ENCODE measurements at regions not wholly inside any gene's neighbourhood (a gene's known extent, or its start where the extent isn't known, plus 50 kb on each side); places are given as distances from the start of the nearest gene placed in this dataset.

DNA sequence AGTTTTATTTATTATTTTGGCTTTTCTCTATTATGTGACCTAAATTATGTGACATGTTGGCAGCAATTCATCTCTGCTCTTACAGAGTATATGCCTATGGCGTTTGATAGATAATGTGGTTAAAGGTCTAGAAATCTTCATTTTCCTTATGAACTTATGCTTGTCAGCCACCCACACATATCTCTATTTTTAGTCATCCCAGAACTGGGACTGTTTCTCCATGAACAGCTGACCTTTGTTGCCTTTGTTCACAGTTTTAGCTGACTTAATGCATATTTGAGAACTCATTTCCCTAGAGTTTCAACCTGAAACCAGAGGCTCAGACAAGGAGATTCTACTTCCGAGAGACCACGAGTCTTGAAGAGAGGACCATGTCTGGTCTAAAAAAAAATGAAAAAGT lies 176.5 kb downstream of the RAP2B start (continued):
- TF ChIP-seq ZNF544 (tag by site-specific recombination; IDR thresholded peaks at IDR 0.05) (no peak), PRDM1 (tag by site-specific recombination; IDR thresholded peaks at IDR 0.05) (no peak)

DNA sequence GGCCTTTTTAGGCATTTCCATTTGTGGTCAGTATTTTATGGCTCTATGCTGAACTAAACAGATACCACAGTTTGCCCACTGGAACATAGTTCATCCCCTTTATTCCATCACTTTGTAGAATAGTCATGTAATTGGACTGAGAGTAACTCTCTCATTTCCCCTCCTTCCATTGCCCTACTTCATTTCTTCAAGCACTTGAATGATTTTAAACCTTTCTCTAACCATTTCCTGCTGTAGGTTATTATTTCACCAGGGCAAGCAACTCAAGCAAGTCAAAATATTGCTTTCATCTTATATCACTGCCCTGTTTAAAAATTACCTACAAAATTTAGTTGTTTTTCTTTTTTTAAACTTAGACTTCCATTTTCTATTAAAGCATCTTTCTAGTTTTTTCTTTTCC lies 177.0 kb downstream of the RAP2B start:
- no peaks in the 10 kb centered on the region for H3K4me1 ChIP-seq (ENCODE audit: control insufficient read depth, insufficient read depth, low read length)
- ChIA-PET CTCF (no interaction called here), POLR2A (no interaction called here)
- no peaks in the 10 kb centered on the region for H3K36me3 ChIP-seq (ENCODE audit: control insufficient read depth in 2 of 2, insufficient read depth in 1 of 2, low read length in 2 of 2)
- no peak overlapping the region for H3K4me3 ChIP-seq (ENCODE audit: low read depth, low read length)
- no peak for TF ChIP-seq ZNF558 (tag by site-specific recombination; IDR thresholded peaks at IDR 0.05)
- TF ChIP-seq ZNF660 (tag by site-specific recombination; IDR thresholded peaks at IDR 0.05), result no peak
- no peak for TF ChIP-seq ZNF521 (tag by site-specific recombination; IDR thresholded peaks at IDR 0.05)
- TF ChIP-seq ZSCAN16 (tag by site-specific recombination; IDR thresholded peaks at IDR 0.05), result no peak
- TF ChIP-seq ZNF48 (tag by site-specific recombination; IDR thresholded peaks at IDR 0.05), result no peak
- no peak for TF ChIP-seq KLF10 (tag by site-specific recombination; IDR thresholded peaks at IDR 0.05)
- no peak for TF ChIP-seq BCL11A (tag by site-specific recombination; IDR thresholded peaks at IDR 0.05; ENCODE audit: low read depth)
- TF ChIP-seq ZNF747 (tag by site-specific recombination; IDR thresholded peaks at IDR 0.05), result no peak
- no peak for TF ChIP-seq KLF1 (tag by site-specific recombination; IDR thresholded peaks at IDR 0.05)
- TF ChIP-seq, protein P1, sequence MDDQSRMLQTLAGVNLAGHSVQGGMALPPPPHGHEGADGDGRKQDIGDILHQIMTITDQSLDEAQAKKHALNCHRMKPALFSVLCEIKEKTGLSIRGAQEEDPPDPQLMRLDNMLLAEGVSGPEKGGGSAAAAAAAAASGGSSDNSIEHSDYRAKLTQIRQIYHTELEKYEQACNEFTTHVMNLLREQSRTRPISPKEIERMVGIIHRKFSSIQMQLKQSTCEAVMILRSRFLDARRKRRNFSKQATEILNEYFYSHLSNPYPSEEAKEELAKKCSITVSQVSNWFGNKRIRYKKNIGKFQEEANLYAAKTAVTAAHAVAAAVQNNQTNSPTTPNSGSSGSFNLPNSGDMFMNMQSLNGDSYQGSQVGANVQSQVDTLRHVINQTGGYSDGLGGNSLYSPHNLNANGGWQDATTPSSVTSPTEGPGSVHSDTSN (CRISPR knock-in tag; IDR thresholded peaks at IDR 0.05), result no peak
- no peak for TF ChIP-seq ZNF701 (tag by site-specific recombination; IDR thresholded peaks at IDR 0.05)
- no peak for TF ChIP-seq MYNN (tag by site-specific recombination; IDR thresholded peaks at IDR 0.05; ENCODE audit: borderline replicate concordance)
- TF ChIP-seq KLF9 (tag by site-specific recombination; IDR thresholded peaks at IDR 0.05; ENCODE audit: low read depth), result no peak
- no peaks in the 10 kb centered on the region for H3K9me3 ChIP-seq (ENCODE audit: control insufficient read depth, insufficient read depth, low read depth, low read length)
- no peak overlapping the region for H3K27ac ChIP-seq (ENCODE audit: extremely low read depth, low read depth, low read length)

DNA sequence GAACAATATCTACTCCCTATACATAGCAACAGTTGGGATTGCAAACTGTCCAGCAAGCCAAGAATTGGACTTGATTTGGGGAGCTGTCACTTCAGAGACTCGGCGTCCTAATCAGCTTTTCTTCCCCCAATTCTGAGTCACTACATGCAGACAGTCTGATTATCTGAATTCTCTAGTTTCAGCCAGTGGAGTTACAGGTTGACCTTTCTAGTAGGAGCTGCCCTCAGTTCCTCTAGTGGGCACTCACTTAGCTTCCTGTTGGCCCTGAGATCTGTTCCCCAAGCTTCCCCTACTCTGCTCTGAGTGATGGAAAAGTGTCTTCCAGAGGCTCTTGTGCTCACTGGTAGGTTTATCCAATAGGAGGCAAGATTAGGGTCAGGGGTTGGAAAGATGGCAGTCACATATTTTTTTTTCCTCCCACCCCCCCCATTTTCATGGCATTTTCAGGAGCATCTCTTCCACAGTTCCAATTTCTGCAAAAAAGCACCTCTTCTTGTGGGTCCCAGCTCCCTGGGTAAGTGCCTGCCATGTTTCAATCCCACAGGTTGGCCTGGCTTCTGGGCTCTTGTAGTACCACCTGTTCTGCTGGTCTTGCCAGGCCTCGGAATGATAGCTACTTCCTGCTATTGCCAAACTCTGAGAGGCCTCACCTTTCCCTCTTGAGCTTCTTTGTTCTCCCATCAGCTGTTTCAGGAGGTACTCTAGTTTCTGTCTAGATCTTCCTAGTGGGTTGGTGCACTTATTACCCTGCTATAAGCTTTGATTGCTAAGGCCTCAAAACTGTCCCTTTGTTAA lies 182.2 kb downstream of the RAP2B start:
- Histone ChIP-seq H3K4me1 (ENCODE audit: control insufficient read depth, insufficient read depth, low read length) (no peaks in the 10 kb centered on the region), H3K4me3 (ENCODE audit: low read depth, low read length) (no peak overlapping the region), H3K36me3 (ENCODE audit: control insufficient read depth in 2 of 2, insufficient read depth in 1 of 2, low read length in 2 of 2) (no peaks in the 10 kb centered on the region), H3K27ac (ENCODE audit: extremely low read depth, low read depth, low read length) (no peak overlapping the region), H3K9me3 (ENCODE audit: control insufficient read depth, insufficient read depth, low read depth, low read length) (no peaks in the 10 kb centered on the region)
- TF ChIP-seq EGR2 (tag by site-specific recombination; IDR thresholded peaks at IDR 0.05; ENCODE audit: low read depth) (no peak), ZIC2 (tag by site-specific recombination; IDR thresholded peaks at IDR 0.05) (no peak), ZNF433 (tag by site-specific recombination; IDR thresholded peaks at IDR 0.05; ENCODE audit: low read depth) (no peak), ZNF529 (tag by site-specific recombination; IDR thresholded peaks at IDR 0.05; ENCODE audit: insufficient replicate concordance) (no peak), ZBTB17 (tag by site-specific recombination; IDR thresholded peaks at IDR 0.05) (no peak), ZNF777 (tag by site-specific recombination; IDR thresholded peaks at IDR 0.05; ENCODE audit: borderline replicate concordance) (no peak), GFI1B (tag by site-specific recombination; IDR thresholded peaks at IDR 0.05) (no peak), ZNF10 (tag by site-specific recombination; IDR thresholded peaks at IDR 0.05) (no peak), REPIN1 (tag by site-specific recombination; IDR thresholded peaks at IDR 0.05; ENCODE audit: low read depth) (no peak)
- TF ChIP-seq, protein P2, sequence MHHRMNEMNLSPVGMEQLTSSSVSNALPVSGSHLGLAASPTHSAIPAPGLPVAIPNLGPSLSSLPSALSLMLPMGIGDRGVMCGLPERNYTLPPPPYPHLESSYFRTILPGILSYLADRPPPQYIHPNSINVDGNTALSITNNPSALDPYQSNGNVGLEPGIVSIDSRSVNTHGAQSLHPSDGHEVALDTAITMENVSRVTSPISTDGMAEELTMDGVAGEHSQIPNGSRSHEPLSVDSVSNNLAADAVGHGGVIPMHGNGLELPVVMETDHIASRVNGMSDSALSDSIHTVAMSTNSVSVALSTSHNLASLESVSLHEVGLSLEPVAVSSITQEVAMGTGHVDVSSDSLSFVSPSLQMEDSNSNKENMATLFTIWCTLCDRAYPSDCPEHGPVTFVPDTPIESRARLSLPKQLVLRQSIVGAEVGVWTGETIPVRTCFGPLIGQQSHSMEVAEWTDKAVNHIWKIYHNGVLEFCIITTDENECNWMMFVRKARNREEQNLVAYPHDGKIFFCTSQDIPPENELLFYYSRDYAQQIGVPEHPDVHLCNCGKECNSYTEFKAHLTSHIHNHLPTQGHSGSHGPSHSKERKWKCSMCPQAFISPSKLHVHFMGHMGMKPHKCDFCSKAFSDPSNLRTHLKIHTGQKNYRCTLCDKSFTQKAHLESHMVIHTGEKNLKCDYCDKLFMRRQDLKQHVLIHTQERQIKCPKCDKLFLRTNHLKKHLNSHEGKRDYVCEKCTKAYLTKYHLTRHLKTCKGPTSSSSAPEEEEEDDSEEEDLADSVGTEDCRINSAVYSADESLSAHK (tag by site-specific recombination; IDR thresholded peaks at IDR 0.05), result no peak
- TF ChIP-seq, protein P3, sequence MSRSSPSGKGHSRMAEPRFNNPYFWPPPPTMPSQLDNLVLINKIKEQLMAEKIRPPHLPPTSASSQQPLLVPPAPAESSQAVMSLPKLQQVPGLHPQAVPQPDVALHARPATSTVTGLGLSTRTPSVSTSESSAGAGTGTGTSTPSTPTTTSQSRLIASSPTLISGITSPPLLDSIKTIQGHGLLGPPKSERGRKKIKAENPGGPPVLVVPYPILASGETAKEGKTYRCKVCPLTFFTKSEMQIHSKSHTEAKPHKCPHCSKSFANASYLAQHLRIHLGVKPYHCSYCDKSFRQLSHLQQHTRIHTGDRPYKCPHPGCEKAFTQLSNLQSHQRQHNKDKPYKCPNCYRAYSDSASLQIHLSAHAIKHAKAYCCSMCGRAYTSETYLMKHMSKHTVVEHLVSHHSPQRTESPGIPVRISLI (tag by site-specific recombination; IDR thresholded peaks at IDR 0.05), result no peak
- ChIA-PET CTCF (no interaction called here), POLR2A (no interaction called here)

All from HEK293 (cell line).